H1 (cell line): ENCODE measurements at regions not wholly inside any gene's neighbourhood (a gene's known extent, or its start where the extent isn't known, plus 50 kb on each side); places are given as distances from the start of the nearest gene placed in this dataset.

Source experiments
- CHD7 ChIP-seq: fragments of 300-600 bp; sonication (generic); IDR thresholded peaks from 2 replicates; pipeline ENCODE4 v1.7.1; 2012; ENCODE audit warnings: low read length, moderate library complexity, mild to moderate bottlenecking, inconsistent platforms; ENCODE audit not compliant: insufficient replicate concordance
- CREB1 ChIP-seq: IDR thresholded peaks from 2 replicates; pipeline ENCODE4 v1.6.1; 2012; ENCODE audit warnings: inconsistent platforms
- E2F6 ChIP-seq: IDR thresholded peaks from 2 replicates; pipeline ENCODE4 v1.6.1; 2012; ENCODE audit warnings: inconsistent platforms
- GABPA ChIP-seq: IDR thresholded peaks from 2 replicates; pipeline ENCODE4 v1.6.1; 2011; ENCODE audit warnings: mild to moderate bottlenecking, low read length, moderate library complexity, borderline replicate concordance; ENCODE audit not compliant: insufficient read depth
- MAFK ChIP-seq: IDR thresholded peaks from 2 replicates; pipeline ENCODE4 v1.6.1; 2012; ENCODE audit warnings: low read depth, mild to moderate bottlenecking, improper control_type of control experiment, low read length
- RAD21 ChIP-seq, 2 experiments: IDR thresholded peaks in 1 of 2; conservative IDR thresholded peaks in 1 of 2; 2 replicates each; pipeline ENCODE4 v1.6.1; 2011; ENCODE audit warnings: low read depth in 2 of 2, low read length in 2 of 2, improper control_type of control experiment in 1 of 2, inconsistent platforms in 1 of 2, mild to moderate bottlenecking in 1 of 2, moderate library complexity in 1 of 2
- RFX5 ChIP-seq: IDR thresholded peaks from 2 replicates; pipeline ENCODE4 v1.6.1; 2011; ENCODE audit warnings: low read depth, low read length, improper control_type of control experiment, borderline replicate concordance
- SAP30 ChIP-seq: fragments of 300-600 bp; sonication (generic); IDR thresholded peaks from 2 replicates; pipeline ENCODE4 v1.7.1; 2012; ENCODE audit warnings: low read length, moderate library complexity, mild to moderate bottlenecking, inconsistent platforms; ENCODE audit not compliant: insufficient read depth, insufficient replicate concordance
- SUZ12 ChIP-seq: fragments of 200-600 bp; sonication (generic); IDR thresholded peaks from 2 replicates; pipeline ENCODE4 v1.6.1; 2012; ENCODE audit warnings: mild to moderate bottlenecking, inconsistent platforms, low read length, moderate library complexity, mixed read lengths
- TAF1 ChIP-seq: IDR thresholded peaks from 2 replicates; pipeline ENCODE4 v1.6.1; 2011; ENCODE audit warnings: mild to moderate bottlenecking, low read depth, low read length
- TEAD4 ChIP-seq: IDR thresholded peaks from 2 replicates; pipeline ENCODE4 v1.6.1; 2012; ENCODE audit warnings: low read depth, low read length, inconsistent platforms, mixed read lengths

GRCh38 chr15:35827141-35827540, 281.2 kb upstream of the DPH6 start (continued):
- no peak for TF ChIP-seq CHD7
- TF ChIP-seq GABPA = no peak
- TF ChIP-seq MAFK = no peak
- TF ChIP-seq TAF1 = no peak
- TF ChIP-seq SAP30 = no peak
- TF ChIP-seq E2F6 = no peak
- no peak for TF ChIP-seq TEAD4
- no peak for TF ChIP-seq RAD21 (IDR thresholded peaks at IDR 0.05 in 1 of 2, conservative IDR thresholded peaks at IDR 0.05 in 1 of 2; ENCODE audit: low read depth in 2 of 2, low read length in 2 of 2)
- no peak for TF ChIP-seq SUZ12
- TF ChIP-seq RFX5 = no peak
- TF ChIP-seq CREB1 = no peak
